Activated T-cell treated with anti-CD3 and anti-CD28 coated beads for 1 hour (primary cell): ENCODE measurements at regions not wholly inside any gene's neighbourhood (a gene's known extent, or its start where the extent isn't known, plus 50 kb on each side); places are given as distances from the start of the nearest gene placed in this dataset.

Source experiments
- DNase-seq: peaks from one replicate; pipeline ENCODE4 v3.0.0-alpha.2; 2020; ENCODE audit warnings: low read depth

DNA sequence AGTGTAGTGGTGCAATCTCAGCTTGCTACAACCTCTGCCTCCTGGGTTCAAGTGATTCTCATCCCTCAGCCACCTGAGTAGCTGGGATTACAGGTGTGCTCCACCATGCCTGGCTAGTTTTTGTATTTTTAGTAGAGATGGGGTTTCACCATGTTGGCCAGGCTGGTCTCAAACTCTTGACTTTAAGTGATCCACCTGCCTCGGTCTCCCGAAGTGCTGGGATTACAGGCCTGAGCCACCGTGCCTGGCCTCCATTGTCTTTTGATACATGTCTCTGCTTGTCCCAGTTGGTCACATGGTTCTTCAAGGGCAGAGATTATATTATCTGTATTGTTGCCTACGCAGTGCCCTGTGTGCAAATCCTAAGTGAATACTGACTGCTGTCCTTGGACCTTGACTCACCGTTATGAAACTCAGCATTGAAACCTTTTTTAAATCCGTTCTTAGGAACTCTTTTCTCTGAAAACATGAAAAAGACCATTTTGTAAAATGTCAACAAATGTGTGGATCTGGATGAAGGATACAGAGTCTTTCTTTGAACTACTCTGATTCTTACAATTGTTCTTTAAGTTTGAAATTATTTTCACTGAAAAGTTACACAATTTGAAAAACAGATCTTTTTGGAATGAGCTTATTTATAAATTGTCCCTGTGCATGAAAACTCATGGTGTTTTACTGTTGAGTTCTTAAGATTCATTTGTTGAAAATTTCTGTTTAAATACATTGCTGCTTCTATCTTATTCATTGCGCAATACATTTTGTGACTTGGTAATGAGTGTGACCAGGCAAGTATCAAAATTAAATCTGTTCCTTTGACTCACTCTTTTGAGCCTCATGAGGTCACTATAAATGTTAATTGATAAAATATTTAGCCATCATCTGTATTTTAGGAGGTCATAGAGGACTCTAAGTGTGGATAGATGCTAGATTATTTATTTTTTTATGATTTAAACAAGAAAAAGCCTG lies 293.5 kb downstream of the UTRN start:
- no peak for DNase-seq

DNA sequence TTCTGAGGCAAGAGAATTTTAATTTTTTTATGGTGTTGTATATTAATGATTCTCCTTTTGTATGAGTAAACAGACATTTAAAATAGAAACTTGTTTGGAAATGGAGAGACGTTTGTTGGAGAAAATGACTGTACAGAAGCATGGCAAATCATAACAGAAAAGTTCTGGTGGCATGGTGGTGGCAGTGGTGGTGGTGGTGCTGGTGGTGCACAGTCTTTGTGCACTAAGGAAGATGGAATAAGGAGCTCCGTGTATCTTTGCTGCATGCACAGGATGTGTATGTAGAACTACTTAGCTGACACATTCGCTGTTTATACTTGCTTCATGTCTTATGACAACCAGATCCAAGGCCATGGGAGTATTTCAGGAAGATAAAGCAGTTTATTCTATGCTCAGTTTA lies 294.9 kb downstream of the UTRN start:
- no peak for DNase-seq

DNA sequence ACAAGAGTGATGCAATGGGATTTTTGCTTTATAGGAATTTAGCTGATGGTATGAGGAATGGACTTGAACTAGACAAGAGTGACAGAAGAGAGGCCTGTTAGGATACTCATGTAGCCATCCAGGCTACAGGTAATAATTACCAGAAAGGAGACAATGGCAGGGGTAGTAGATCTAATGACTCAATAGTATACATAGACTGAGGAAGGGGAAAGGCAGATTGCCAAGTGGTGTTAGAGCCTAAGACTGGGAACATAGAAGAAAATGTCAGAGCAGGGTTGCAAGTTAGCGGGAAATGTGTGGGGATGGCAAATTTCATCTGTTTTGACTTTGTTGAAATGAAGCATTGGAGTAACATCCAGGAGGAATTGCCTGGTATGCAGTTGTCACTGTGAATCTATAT lies 295.6 kb downstream of the UTRN start:
- DNase-seq, result no peak

DNA sequence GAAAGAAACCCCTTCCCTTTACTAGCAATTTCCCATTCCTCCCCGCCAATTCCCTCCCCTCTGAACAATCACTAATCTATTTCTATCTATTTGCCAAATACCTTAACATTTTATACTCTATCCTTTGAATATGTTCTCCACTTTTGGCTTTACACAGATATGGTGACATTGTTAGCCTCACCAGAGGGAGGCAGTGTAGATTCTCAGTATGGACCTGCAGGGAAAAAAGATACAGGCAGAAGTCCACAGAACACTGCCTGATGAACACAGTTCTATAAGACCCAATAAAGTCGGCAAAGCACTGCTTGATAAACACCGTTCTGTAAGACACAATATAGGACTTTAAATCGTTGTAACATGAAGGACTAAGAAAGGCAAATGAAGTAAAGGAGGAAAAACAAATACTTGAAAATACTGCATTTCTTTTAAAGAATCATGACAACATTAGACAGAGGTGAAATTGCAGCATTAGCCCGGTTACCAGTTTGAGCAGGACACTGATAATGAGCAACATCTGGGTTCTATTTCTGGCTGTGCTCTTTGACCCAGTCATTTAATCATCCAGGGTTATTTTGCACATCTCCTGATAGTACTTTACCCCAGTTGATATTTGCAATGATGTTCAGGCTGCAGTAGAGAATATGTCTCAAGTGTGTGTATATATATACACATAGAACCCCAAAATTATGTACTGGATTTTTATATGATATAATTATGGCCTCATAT lies 296.8 kb downstream of the UTRN start:
- no peak for DNase-seq

DNA sequence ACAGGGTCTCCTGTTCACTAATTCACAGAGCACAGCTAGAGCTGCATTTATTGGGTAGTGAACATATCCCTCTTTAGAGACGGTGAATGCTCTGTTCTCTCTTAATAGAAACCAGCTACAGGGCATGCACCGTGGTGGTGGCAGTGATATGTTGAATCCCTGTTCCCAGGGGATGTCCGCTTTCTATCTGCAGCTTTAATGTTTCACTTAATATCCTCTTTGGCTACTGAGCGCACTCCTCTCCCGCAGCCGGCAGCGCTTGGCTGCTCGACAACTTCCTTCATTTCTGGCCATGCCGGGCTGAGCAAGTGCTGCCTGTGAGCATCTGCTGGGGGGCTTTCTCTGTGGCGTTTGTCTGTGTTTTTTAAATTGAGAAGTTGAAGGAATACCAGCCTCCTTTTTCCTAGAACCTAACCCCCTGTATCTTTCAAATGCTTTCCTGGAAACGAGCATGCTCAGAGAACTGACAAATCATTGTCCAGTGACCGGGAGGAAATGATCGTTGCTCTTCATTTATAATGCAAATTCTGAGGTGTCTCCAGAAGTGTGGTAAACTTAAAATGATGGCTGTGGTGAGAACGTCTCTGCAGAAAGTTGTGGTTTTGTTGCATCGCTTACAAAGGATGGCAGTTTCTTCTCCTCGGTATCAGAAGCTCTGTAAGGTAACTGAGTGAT lies 297.9 kb downstream of the UTRN start:
- no peak for DNase-seq

DNA sequence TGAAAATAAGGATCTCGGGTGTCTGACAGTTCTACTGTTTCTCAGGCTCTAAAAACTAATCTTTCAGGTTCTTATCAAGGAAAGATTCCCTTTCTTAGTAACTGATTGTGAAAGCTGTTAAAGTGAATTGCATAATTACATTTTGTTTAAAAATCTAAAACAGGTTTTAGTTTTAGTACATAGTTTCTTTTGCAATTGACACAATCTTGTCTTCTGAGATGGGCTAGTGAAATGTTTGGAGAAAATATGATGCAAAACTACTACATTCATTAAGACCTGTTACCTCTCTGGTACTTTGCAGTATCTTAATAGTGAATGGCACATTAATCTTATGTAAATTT lies 298.4 kb downstream of the UTRN start:
- DNase-seq, result no peak

DNA sequence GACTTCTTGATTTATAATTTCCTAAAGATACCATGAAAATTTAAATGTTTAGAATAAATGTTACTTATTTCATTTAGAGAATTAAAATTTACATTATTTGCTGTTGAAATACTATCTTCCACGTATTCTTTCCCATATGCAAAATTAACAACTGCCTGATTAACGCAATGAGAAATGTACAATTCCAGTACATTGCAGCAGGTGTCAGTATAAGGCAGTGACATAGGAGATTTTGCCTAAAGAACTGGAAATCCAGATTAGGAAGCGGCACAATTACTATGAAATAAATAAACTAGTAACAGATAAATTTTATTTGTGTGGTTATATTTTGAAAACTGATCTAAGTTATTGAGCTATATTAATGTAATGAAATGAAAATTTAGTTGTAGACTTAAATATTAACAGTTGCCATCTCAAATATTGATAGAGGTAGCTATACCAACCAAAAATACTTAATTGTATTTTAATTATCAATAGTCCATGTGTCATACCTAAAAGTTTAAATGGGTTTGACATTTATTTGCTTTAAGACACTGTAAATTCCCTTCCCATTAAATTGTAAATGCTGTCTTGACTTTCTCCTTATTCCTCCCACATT lies 300.2 kb downstream of the UTRN start:
- no peak for DNase-seq

DNA sequence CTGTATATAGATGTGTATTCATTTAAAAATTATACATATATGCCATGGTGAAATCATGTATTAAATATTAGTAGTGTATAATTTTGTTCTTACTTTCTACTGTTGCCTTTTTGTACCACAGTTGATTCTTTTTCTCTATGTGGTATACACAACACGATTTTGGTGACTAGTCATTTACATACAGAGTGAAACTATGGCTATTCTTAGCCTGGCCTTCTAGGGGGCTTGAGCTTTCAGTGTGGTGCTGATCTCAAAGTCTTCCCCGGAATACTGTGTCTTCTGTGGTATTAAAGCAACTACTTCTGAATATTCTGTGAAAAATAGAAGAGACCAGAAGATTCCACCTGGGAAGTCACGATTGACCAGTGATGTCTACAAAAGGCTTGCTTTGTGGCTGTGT lies 301.9 kb downstream of the UTRN start:
- no peak for DNase-seq

DNA sequence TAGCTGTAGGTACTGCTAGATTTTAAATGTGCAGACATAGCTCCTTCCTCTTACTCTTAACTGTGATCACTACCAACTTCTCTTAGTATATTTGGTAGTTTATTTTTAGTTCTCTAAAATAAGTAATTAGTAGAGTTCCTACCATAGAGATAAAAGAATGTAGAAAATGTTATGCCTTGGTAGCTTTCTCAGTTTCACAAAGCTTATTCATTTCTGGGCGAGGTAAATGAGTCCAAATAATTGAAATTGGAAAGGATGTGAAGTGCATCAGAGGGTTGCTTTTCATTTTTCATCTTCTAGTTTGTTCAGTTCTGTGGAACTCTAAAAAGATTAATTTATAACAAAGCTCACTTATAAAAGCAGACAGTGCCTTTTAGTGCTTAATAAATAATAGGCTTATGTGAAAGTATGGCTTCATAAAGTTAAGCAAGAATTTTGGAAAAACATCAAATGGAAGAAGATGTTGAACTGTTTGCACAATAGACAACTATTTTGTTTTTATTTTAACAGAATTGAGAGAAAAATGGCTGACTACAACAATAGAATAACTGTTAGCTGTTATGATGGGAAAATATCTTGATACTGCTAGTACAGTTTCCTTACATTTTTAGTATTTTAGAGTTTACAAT lies 303.7 kb downstream of the UTRN start:
- DNase-seq, result no peak

DNA sequence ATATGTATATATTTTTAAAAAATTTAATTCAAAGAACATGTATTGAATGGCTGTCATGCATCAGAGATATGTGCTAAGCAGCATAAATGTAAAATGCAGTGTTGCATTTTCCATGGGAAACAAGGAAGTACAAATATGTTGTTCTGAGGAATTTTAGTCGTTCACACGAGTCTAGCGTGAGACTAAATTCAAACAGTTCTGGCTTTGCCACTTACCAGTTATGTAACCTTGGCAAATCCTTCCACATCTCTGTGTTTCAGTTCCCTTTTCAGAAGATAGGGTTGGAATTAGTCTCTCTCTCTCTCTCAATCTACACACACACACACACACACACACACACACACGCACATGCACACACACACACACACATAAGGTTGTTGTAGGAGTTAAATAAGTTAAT lies 305.4 kb downstream of the UTRN start:
- DNase-seq, result no peak

DNA sequence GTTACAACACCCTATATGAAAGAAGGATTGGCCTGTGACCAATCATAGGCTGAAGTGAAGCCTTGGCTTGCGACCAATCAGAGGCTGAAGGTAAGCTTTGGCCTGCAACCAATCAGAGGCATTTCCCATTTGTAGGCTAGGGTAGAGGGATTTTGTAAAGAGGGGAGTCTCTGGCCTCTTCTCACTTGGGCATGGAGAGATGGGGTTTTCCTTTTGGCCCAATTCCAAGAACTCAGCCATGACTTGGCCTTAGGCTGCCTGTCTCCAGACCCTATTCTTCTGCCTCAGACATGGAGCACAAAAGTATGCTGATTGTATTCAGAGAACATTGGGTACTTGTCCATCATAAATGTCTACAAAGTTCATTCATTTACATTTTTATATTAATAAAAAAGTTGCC lies 308.3 kb downstream of the UTRN start:
- no peak for DNase-seq

DNA sequence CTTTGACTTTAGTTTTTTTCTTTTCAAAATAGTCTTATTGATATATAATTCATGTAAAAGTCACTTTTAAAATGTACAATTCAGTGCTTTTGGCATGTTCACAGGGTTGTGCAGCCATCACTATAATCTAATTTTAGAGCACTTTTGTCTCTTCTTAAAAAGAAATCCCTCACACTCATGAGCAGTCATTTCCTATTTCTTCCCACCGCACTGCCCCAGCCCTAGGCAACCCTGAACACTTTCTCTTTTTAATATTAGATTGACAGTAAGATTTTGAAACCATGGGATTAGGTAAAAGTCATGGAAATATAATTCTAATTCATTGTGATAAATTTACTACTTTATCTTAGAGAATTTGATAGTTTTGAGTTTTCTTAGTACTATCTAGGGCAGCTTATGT lies 309.4 kb downstream of the UTRN start:
- DNase-seq, result no peak

DNA sequence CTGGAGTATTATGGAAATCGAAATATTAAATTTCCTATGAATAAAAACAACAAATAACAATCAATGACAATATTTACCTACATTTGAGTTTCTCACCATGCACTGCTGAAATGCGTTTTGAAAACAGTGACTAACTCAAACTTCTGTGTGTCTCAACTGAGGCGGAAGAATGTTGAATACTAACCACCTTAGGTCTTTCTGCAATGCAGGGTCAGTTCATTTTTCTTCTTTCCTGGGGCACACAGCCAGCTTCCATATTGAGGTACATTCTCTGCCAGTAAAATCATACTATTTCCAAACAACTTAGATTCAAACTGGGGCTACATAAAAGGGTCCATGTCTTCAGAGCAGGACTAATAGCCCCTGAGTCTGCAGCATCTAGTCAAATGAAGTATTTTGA lies 310.1 kb downstream of the UTRN start:
- no peak for DNase-seq

DNA sequence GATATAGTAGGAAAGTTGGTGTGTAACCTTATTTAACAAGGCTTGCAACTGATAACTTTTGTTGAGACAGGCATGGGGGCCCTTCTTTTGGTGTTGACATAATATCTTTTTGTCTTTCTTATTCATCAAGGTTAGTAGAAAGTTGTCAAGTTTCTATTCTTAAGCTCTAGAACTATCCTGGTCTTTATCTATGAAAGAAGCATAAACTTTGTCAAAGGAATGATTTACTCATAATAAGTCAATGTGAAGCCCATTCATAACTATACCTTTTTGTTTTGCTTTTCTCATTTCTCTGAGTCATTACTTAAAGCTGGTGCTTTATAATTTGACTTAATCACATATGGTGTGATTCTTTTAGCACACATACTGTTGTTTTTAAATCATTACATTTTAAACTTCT lies 312.4 kb downstream of the UTRN start:
- no peak for DNase-seq

DNA sequence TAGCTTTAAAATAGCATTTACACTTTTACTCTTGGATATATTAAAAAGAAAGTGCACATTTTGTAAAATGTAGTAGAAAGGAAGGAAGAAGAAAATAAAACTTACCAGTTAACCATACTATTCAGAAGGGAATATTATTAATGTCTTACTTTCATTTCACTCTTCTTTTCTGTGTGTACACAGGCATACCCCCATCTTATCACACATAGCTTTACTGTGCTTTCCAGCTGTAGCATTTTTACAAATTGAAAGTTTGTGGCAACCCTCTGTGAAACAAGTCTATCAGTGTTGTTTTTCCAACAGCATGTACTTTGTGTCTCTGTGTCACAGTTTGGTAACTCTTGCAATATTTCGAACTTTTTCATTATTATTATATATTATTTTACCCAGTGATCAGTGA lies 314.5 kb downstream of the UTRN start:
- no peak for DNase-seq

DNA sequence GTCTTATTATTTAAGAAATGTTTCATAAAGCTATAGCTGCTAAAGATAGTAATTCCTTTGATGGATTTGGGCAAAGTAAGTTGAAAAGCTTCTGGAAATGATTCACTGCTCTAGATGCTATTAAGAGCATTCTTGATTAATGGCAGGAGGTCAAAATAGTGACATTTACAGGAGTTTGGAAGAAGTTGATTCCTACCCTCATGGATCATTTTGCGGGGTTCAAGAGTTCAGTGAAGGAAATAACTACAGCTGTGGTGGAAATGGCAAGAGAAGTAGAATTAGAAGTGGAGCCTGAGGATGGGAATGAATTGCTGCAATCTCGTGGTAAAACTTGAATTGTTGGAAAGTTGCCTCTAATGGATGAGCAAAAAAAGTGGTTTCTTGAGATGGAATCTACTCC lies 316.1 kb downstream of the UTRN start:
- DNase-seq, result no peak

DNA sequence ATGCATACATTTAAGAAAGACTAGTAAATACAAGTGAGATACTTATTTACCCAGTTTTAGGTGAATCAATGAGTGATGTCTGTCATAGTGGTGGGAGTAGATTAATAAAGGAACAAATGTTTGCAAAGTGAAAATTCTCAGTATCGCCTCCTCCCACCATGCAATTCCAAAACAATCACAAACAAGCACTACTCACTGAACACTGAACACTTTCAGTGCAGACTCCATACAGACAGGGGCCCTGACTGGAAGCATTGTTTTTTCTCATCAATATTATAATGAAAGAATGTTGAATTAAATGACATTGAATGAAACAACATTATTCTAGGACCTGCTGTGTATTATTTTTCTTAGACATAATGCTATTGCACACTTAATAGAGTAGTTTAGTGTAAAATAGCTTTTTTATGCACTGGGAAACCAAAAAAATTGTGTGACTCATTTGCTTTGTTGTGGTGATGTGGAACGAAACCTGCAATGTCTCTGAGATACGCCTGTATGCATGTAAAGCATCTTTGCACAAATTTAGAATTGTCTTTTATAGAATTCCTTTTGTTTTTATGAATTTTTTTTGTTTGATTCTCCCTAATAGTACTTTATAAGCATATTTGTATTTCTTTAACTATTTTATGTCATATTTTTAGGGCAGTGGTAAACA lies 317.5 kb downstream of the UTRN start:
- DNase-seq, result no peak

DNA sequence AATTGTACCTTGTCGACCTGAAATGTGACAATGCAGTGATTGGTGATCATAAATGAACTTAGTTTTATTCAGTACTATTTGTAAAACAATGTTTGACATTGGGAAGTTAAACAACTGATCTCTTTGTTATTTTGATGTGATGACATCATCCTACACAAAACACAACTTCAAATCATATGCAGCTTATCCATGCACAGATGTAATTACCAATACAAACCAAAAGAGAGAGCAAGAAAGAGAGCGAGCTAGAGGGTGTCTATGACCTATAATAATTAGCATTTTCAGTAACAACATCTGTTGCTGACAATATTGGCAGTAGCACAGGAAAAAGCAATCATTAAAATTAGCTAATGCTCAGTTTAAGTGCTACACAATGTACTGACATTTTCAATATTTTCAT lies 320.9 kb downstream of the UTRN start:
- DNase-seq, result no peak

DNA sequence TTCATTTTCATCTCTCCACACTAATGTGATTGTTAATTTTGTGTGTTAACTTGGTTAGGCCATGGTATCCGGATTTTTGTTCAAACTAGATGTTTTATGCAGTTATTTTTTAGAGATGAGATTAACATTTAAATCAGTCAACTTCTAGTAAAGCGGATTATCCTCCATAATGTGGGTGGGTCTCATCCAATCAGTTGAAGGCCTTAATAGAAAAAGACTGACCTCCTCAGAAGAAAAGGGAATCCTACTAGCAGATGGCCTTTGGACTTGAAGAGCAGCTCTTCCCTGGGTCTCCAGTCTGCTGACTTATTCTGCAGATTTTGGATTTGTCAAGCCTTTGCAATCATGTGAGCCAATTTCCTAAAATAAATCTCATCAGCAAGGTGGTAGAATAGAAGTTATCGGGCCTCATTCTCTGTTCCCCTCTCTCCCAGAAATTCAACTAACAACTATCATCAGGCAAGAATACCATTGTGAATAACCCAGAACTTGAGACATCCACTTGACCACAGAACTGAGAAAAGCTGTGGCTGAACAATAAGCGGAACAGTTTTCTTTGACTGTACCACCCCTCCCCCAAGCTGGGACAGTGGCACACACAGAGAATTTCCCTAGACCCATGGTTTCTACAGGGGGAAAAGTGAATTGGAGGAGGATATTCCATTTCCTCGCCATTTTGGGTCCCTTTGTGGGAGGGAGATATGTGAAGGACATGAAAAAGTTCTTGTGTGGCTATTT lies 323.0 kb downstream of the UTRN start:
- no peak for DNase-seq

DNA sequence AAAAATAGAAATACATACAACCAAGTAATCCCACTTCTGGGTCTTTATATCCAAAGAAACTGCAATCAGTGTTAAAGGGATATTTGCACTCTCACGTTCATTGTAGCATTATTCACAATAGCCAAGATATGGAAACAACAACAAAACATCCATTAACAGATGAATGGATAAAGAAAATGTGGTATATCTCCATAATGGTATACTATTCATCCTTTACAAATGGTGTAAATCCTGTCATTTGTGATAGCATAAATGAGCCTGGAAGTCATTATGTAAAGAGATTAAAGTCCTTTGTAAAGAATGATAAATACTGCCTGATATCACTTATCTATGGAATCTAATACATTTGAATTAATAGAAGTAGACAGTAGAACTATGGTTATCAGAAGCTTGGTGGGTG lies 327.7 kb downstream of the UTRN start:
- DNase-seq, result no peak

DNA sequence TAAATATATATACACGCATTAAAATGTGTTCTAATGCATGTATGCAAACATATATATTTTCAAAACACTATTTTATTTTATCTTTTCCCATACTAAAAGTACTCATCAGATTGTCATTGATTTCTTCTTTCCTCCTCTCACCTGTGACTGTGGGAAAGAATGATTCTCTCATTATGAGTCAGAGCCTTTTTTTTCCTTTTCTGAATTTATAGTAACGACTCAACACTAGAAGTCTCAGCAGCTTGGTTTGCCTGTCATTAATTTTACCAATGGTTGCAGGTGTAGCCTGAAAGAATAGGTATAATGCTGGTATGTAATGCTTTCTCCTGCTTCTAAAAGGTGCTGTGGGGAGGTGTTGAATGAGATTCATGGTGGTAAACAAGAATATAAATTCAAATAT lies 328.7 kb downstream of the UTRN start:
- DNase-seq, result no peak
